HL-60 (cell line): ENCODE measurements at regions not wholly inside any gene's neighbourhood (a gene's known extent, or its start where the extent isn't known, plus 50 kb on each side); places are given as distances from the start of the nearest gene placed in this dataset.
"Not testable (repeated sequence)": the region's sequence is repeated elsewhere in the genome, so short reads cannot be mapped to it uniquely, and the experiment has no call there.

Experiments used
- DNase-seq, 2 experiments: peaks; one replicate each; pipeline ENCODE4 v3.0.0-alpha.2; 2010 to 2020; ENCODE audit warnings: low read depth in 1 of 2, low spot score in 1 of 2
- H3K27ac ChIP-seq: fragments of 250-450 bp; sonication (Bioruptor Pico); replicated peaks from 2 replicates; pipeline ENCODE4 v1.5.1; 2020; ENCODE audit warnings: mild to moderate bottlenecking, moderate library complexity
- H3K27me3 ChIP-seq: fragments of 250-450 bp; sonication (Bioruptor Pico); 2 replicates; pipeline ENCODE4 v1.5.1; 2021; ENCODE audit warnings: mild to moderate bottlenecking, moderate library complexity; ENCODE audit not compliant: insufficient read depth, poor library complexity, severe bottlenecking
- H3K4me3 ChIP-seq: replicated peaks from 2 replicates; pipeline ENCODE4 v1.5.1; 2011; ENCODE audit warnings: mild to moderate bottlenecking, control low read depth, low read length; ENCODE audit not compliant: insufficient read depth
- CTCF ChIP-seq: IDR thresholded peaks from one replicate; pipeline ENCODE4 v1.5.1; 2011; ENCODE audit warnings: low read length, control low read depth, inconsistent platforms; ENCODE audit not compliant: insufficient read depth
- GABPA ChIP-seq: IDR thresholded peaks from 2 replicates; pipeline ENCODE4 v1.6.1; 2012; ENCODE audit warnings: low read depth
- POLR2AphosphoS5 ChIP-seq: IDR thresholded peaks from 2 replicates; pipeline ENCODE4 v1.6.1; 2012; ENCODE audit warnings: low read depth
- REST ChIP-seq: IDR thresholded peaks from 2 replicates; pipeline ENCODE4 v1.6.1; 2012; ENCODE audit warnings: low read depth; ENCODE audit not compliant: insufficient replicate concordance
- SPI1 ChIP-seq: IDR thresholded peaks from 2 replicates; pipeline ENCODE4 v1.6.1; 2012; ENCODE audit warnings: low read depth, mild to moderate bottlenecking, borderline replicate concordance

- no peak overlapping the region for H3K4me3 ChIP-seq
- no peak overlapping the region for H3K27ac ChIP-seq
- TF ChIP-seq SPI1 (no peak), POLR2AphosphoS5 (no peak), CTCF (no peak), REST (no peak), GABPA (no peak)
- DNase-seq, result no peak
- no peaks in the 10 kb centered on the region for H3K27me3 ChIP-seq
Measured at GRCh38 chr3:26505399-26505798, 117.2 kb upstream of the LRRC3B start.

GRCh38 chr3:26514445-26515029 is 108.0 kb upstream of the LRRC3B start:
- not testable (repeated sequence) for H3K27me3 ChIP-seq, DNase-seq, H3K27ac ChIP-seq, H3K4me3 ChIP-seq

DNA sequence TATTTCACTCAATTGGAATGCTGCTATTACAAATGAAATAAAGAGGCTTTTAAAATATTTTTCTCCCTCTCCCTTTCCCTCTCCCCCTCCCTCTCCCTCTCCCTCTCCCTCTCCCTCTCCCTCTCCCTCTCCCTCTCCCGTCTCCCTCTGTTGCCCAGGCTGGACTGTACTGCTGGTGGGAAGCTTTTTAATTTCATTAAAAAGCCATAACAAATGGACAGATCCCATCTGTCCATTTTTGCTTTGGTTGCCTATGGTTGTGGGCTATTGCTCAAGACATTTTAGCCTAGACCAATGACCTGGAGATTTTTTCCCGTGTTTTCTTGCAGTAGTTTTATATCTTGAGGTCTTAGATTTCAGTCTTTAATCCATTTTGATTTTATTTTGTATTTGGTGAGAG is 107.2 kb upstream of the LRRC3B start:
- no peak for DNase-seq
- no peak for TF ChIP-seq SPI1
- no peak for TF ChIP-seq CTCF
- no peak for TF ChIP-seq POLR2AphosphoS5
- no peak for TF ChIP-seq GABPA
- no peak for TF ChIP-seq REST
- H3K4me3 ChIP-seq, result no peak overlapping the region
- H3K27me3 ChIP-seq, result no peaks in the 10 kb centered on the region
- H3K27ac ChIP-seq, result no peak overlapping the region

DNA sequence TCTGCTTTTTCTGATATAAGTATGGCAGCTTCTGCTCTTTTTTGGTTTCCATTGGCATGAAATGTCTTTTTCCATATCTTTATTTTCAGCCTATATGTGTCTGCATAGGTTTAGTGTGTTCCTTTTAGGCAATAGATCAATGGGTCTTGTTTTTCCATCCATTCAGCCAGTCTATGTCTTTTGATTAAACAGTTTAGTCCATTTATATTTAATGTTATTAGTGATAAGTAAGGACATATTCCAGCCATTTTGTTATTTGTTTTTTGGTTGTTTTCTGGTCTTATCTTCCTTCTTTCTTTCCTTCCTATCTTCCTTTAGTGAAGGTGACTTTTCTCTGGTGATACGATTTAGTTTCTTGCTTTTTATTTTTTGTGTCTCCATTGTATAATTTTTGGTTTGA is 101.3 kb upstream of the LRRC3B start:
- DNase-seq, result no peak
- TF ChIP-seq GABPA, result no peak
- no peak for TF ChIP-seq SPI1
- no peak for TF ChIP-seq POLR2AphosphoS5
- TF ChIP-seq REST, result no peak
- no peak for TF ChIP-seq CTCF
- H3K27ac ChIP-seq, result no peak overlapping the region

More for the DNA sequence above, 101.3 kb upstream of the LRRC3B start:
- Histone ChIP-seq H3K27me3 (no peaks in the 10 kb centered on the region), H3K4me3 (no peak overlapping the region)
